ENCODE measurements at regions not wholly inside any gene's neighbourhood (a gene's known extent, or its start where the extent isn't known, plus 50 kb on each side); places are given as distances from the start of the nearest gene placed in this dataset.

DNA sequence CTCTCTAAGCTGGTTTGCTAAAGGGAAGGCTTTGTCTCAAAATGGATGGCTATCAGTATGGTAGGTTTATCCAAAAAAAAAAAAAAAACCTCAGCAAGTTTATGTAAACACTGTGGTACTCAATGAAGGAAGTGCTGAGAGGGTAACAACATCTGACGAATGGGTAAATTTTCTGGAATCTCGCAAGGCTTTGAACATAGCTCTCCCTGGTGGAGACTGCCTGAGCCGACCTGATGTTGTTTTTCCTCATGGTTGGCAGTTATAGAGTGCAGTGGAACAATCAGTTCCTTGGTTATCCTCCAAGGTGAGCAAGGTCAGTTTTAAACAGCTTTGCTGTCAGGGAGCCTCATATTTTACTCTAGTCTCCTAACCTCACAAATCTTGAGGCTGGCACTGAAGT, 94.6 kb downstream of the ZPLD1 start:
- DNase-seq (ENCODE audit: low spot score) (no peak), ATAC-seq (peak; percentile 52)

GRCh38 chr3:102530415-102531181, 95.8 kb downstream of the ZPLD1 start:
- DNase-seq (ENCODE audit: low spot score) (no peak), ATAC-seq (no peak)

- ATAC-seq: no peak
- DNase-seq (ENCODE audit: low spot score): no peak
Observed at GRCh38 chr3:102531686-102532085, 96.9 kb downstream of the ZPLD1 start.

GRCh38 chr3:102532901-102533300, 98.1 kb downstream of the ZPLD1 start:
- ATAC-seq: no peak

DNA sequence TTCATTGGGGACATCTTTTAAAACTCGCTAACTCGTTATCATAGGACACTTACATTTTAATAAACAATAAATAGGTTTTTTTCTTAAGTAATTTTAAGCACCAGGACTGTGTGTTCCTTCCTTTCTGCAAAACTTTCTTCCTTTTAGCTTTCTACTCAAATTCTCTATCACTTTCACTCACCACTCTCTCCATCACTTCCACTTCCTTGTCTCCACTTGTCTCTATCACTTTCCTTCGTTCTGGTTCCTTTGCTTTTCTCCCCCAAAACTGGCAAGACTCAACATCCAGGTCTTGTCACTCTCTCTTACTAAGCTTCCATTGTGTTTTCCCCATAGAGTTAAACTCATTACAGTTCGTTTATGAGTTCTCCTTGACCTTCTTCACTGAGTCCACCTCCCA, 99.0 kb downstream of the ZPLD1 start:
- DNase-seq (ENCODE audit: low spot score) (no peak), ATAC-seq (no peak)

More at GRCh38 chr3:102532901-102533300, 98.1 kb downstream of the ZPLD1 start:
- no peak for DNase-seq (ENCODE audit: low spot score)

GRCh38 chr3:102536456-102536855, 101.6 kb downstream of the ZPLD1 start:
- DNase-seq (ENCODE audit: low spot score): no peak
- peak; percentile 95 for ATAC-seq

GRCh38 chr3:102537123-102537522, 102.3 kb downstream of the ZPLD1 start:
- ATAC-seq: peak; percentile 60
- DNase-seq (ENCODE audit: low spot score): no peak

DNA sequence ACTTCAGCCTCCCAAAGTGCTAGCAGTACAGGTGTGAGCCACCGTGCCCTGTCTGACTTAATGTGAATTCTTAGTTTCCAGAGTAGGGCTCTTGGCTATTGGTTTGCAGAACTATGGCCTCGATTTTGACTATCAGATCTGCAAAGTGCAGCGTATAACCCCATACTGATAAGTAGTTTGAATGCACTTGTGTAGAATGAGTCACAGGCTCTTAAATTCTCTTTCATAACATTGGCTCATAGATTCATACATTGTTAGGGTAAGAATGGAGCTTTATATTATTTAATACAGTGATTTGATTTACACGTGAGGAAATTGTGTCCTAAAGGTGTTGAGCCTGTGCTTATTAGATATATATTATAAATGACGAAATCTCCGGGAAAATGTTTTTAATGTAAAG, 109.9 kb downstream of the ZPLD1 start:
- ATAC-seq (no peak), DNase-seq (ENCODE audit: low spot score) (no peak)

GRCh38 chr3:102545276-102545675, 110.5 kb downstream of the ZPLD1 start:
- DNase-seq (ENCODE audit: low spot score) (no peak), ATAC-seq (no peak)

DNA sequence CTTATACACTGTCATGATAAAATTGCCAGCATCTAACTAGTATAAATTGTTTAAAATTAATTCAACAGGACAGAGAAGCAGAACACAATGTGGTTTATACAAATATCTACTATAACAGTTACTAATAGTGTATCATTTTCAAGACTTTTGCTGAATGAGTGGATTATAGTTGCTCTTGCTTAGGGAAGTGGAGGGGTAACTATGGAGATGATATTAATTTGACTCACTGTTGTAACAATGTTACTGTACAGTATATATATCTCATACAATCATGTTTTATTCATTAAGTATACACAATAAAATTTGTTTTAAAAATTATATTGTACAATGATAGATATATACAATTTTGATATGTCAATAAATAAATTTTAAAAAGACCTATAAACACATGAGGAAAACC, 119.1 kb downstream of the ZPLD1 start:
- no peak for ATAC-seq
- DNase-seq (ENCODE audit: low spot score): no peak

DNA sequence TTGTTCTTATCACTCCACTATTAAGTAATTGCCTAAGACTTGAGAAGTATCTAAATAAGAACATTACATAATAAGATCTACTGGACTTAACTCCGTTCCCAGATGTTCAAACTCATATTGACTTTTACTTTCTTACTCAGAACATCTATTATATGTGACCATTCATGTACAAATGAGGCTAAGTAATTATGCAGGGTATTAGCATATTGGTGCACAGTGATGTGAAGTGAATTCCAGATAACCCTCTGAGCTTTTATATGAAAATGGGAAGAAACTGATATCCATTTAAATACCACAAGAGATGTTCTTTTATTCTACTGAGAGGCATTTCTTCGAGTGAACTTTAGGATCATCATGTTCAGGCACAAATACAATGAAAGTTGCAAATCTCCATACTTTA, 135.7 kb downstream of the ZPLD1 start:
- no peak for ATAC-seq

DNA sequence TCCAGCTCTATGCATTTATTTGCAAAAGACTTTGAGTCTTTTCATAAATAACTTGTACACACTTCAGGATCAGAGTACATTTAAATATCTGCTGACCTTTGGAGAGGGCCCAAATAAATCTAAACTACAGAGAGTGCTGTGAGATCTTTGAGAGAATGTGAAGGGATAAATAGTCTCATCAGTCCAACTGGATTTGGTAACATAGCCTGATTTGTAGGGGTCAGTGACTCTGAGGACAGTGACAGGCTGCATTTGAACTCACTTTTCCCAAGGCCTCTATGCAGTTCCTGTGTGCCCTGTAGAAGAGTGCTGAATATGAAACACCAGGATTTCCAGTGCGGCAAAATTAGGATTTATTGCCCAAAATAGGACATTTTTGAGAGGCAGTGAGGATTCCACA, 136.2 kb downstream of the ZPLD1 start:
- DNase-seq (ENCODE audit: low spot score): peak; percentile 55
- peak; percentile 98 for ATAC-seq

More for the DNA sequence above, 135.7 kb downstream of the ZPLD1 start:
- no peak for DNase-seq (ENCODE audit: low spot score)

- ATAC-seq: peak; percentile 61
- no peak for DNase-seq (ENCODE audit: low spot score)
Observed at GRCh38 chr3:102571720-102572384, 137.0 kb downstream of the ZPLD1 start.

DNA sequence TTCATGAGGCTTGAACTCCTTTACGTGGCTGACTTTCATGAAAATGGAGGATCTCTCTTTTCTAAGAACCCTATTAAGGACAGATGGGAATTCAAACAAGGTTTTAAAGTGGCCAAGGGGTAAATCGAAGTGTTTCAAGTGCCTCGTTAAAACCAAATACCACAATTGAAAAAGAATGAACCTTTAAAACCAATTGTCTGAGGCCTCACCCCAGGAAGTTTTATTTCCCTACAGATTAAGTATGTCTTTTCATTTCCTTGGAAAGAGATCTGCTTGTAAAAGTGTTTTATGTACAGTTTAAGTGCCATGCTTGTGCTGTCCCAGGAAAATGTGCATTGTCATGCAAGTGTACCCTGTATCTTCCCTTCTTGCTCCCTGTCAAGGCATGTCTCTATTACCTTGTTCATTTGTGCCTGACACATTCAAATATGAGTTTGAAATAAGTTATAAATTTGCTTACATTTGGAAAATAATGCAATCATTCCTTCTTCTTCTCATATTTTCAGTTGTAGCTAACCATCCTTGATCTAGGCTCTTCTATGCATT, 138.7 kb downstream of the ZPLD1 start:
- no peak for ATAC-seq
- DNase-seq (ENCODE audit: low spot score): no peak

- DNase-seq (ENCODE audit: low spot score) (no peak), ATAC-seq (no peak)
Observed at GRCh38 chr3:102574355-102574754, 139.5 kb downstream of the ZPLD1 start.

- ATAC-seq: no peak
Observed at GRCh38 chr3:102576651-102577050, 141.8 kb downstream of the ZPLD1 start.

DNA sequence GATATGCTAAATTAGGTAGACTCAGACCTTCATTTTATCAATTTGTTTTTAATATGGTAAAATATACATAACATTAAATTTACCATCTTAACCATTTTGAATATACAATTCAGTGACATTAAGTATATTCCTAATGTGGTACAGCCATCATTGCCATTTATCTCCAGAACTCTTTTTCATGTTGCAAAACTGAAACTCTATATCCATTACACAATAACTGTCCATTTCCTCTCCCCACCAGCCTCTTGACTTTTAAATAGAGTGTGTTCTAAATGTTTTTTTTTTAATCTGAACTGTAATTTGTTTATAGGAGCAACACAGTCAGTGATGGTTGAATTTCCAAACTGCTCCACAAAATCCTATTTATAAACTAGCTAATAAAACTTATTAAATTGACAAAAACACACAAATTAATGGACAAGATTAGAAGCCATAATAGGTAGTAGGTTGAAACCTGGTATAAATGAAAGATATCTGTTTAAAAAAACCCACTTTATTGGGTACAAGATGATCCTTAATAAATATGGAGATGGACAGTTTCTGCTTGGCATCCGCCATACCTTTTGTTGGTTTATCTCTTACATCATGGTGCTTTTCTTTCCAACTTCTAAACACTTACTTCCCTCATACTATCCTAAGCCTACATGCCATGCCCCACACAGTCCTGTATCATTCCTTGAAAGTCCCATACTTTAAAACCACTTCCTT, 142.4 kb downstream of the ZPLD1 start:
- ATAC-seq (no peak), DNase-seq (ENCODE audit: low spot score) (no peak)

More at GRCh38 chr3:102576651-102577050, 141.8 kb downstream of the ZPLD1 start:
- DNase-seq (ENCODE audit: low spot score): no peak

DNA sequence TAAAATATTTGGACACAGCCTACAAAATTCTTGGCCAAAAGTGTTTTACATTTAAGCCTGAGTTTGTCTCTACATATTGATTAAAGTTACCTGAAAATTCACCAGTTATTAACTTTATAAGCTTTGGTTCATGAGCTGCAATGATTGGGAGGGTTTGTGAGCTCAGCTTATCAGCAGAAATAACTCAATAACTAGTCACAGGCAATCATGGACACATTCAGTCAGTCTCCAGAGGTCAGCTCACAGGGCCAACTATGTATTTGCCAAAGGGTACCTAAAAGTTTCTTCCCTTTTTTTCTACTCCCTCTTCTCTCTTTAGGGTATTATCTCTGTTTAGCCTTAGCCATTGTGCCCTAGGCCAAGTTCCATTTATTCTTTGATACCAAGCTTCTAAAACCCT, 145.9 kb downstream of the ZPLD1 start:
- DNase-seq (ENCODE audit: low spot score): no peak
- ATAC-seq: peak; percentile 43

GRCh38 chr3:102586485-102586884, 151.7 kb downstream of the ZPLD1 start:
- ATAC-seq (peak; percentile 63), DNase-seq (ENCODE audit: low spot score) (no peak)

GRCh38 chr3:102593812-102594602, 159.2 kb downstream of the ZPLD1 start:
- ATAC-seq (peak; percentile 60), DNase-seq (ENCODE audit: low spot score) (no peak)

GRCh38 chr3:102595057-102595456, 160.2 kb downstream of the ZPLD1 start:
- peak; percentile 53 for ATAC-seq
- DNase-seq (ENCODE audit: low spot score): no peak

Data from left lobe of liver (tissue), 2 donors.